ENCODE measurements at regions not wholly inside any gene's neighbourhood (a gene's known extent, or its start where the extent isn't known, plus 50 kb on each side); places are given as distances from the start of the nearest gene placed in this dataset.

- TF ChIP-seq EZH2 (IDR thresholded peaks at IDR 0.05; ENCODE audit: insufficient read depth, poor library complexity, severe bottlenecking) (no peak), EZH2phosphoT487 (IDR thresholded peaks at IDR 0.05; ENCODE audit: insufficient read depth, low read depth) (no peak)
These were observed 1215.7 kb downstream of the MAT2B start for GRCh38 chr5:164721116-164721515.
